Endothelial cell of umbilical vein (primary cell): ENCODE measurements at regions not wholly inside any gene's neighbourhood (a gene's known extent, or its start where the extent isn't known, plus 50 kb on each side); places are given as distances from the start of the nearest gene placed in this dataset.

Experiments used
- BruUV-seq: library from RNA; stranded (reverse); fragments of 400-500 nt; replicated peaks from 2 replicates; lab custom pipeline; 2021; lab: Mats Ljungman, UMichigan
- CTCF ChIA-PET: fragments of 300-600, 350-600 bp; sonication (Branson Sonifier 250); formaldehyde crosslinking; loops from one replicate; lab custom pipeline; 2021; ENCODE audit warnings: antibody characterized with exemption, inconsistent platforms; lab: Charles Lee
- POLR2A ChIA-PET: fragments of 300-600, 350-600 bp; sonication (Branson Sonifier 250); formaldehyde crosslinking; loops from one replicate; lab custom pipeline; 2021; ENCODE audit warnings: antibody characterized with exemption, inconsistent platforms; lab: Charles Lee
- DNase-seq: peaks from one replicate; pipeline ENCODE4 v3.0.0-alpha.2; 2011; ENCODE audit warnings: low read depth, low spot score
- FAIRE-seq: peaks from 2 replicates; lab custom pipeline; 2011; peaks lifted over from hg19 to GRCh38; lab: Jason Lieb, UNC
- H2AFZ ChIP-seq: 2 replicates; pipeline ENCODE4 v1.6.0; 2012; ENCODE audit warnings: low read depth, low read length, control low read depth, inconsistent platforms
- H3K27ac ChIP-seq: 2 replicates; pipeline ENCODE4 v1.5.1; 2011; ENCODE audit warnings: low read depth, mild to moderate bottlenecking, control low read depth, low read length, moderate library complexity; ENCODE audit not compliant: insufficient read depth
- H3K27me3 ChIP-seq, 2 experiments: 2 replicates each; pipeline versions ENCODE4 v1.6.0 to v1.6.1; 2011; ENCODE audit warnings: low read length in 2 of 2, mixed read lengths in 1 of 2; ENCODE audit not compliant: control insufficient read depth in 2 of 2, insufficient read depth in 2 of 2
- H3K36me3 ChIP-seq, 2 experiments: 2 replicates in 1 of 2; 3 replicates in 1 of 2; pipeline ENCODE4 v1.5.1; 2011; ENCODE audit warnings: low read length in 2 of 2, mild to moderate bottlenecking in 1 of 2, moderate library complexity in 1 of 2; ENCODE audit not compliant: control insufficient read depth in 2 of 2, insufficient read depth in 2 of 2; ENCODE audit errors: extremely low read depth in 1 of 2
- H3K4me1 ChIP-seq: 3 replicates; pipeline ENCODE4 v1.5.1; 2011; ENCODE audit warnings: mild to moderate bottlenecking, low read length; ENCODE audit not compliant: control insufficient read depth, insufficient read depth; ENCODE audit errors: extremely low read depth
- H3K4me2 ChIP-seq: 2 replicates; pipeline ENCODE4 v1.6.1; 2011; ENCODE audit warnings: low read length, control low read depth, mixed read lengths; ENCODE audit not compliant: insufficient read depth
- H3K4me3 ChIP-seq, 3 experiments: fragments of 200-600 bp in 1 of 3; sonication (generic), shearing (Covaris generic) in 1 of 3; replicated peaks in 1 of 3; 2 replicates each; pipeline ENCODE4 v1.5.1; 2011 to 2016; ENCODE audit warnings: control low read depth in 3 of 3, low read length in 3 of 3, mild to moderate bottlenecking in 2 of 3, inconsistent platforms in 1 of 3, low read depth in 1 of 3, moderate library complexity in 1 of 3; ENCODE audit not compliant: insufficient read depth in 1 of 3
- H3K79me2 ChIP-seq: 2 replicates; pipeline ENCODE4 v1.6.0; 2012; ENCODE audit warnings: low read length, inconsistent platforms; ENCODE audit not compliant: control insufficient read depth, insufficient read depth
- H3K9ac ChIP-seq: replicated peaks from 2 replicates; pipeline ENCODE3; 2011; ENCODE audit warnings: low read length, control low read depth; ENCODE audit not compliant: insufficient read depth; ENCODE audit errors: extremely low read depth
- H3K9me1 ChIP-seq: replicated peaks from 3 replicates; pipeline ENCODE4 v1.6.0; 2011; ENCODE audit warnings: mild to moderate bottlenecking, low read length; ENCODE audit not compliant: control insufficient read depth, insufficient read depth; ENCODE audit errors: extremely low read depth
- H3K9me3 ChIP-seq: replicated peaks from 2 replicates; pipeline ENCODE4 v1.5.1; 2012; ENCODE audit warnings: low read length, inconsistent platforms; ENCODE audit not compliant: control insufficient read depth, insufficient read depth
- H4K20me1 ChIP-seq: replicated peaks from 2 replicates; pipeline ENCODE3; 2011; ENCODE audit warnings: mild to moderate bottlenecking, low read length; ENCODE audit not compliant: control insufficient read depth, insufficient read depth; ENCODE audit errors: extremely low read depth
- CTCF ChIP-seq, 2 donors: IDR thresholded peaks; 1 replicate in 1 of 2; 2 replicates in 1 of 2; pipeline ENCODE4 v1.5.1; 2011; ENCODE audit warnings: low read length in 2 of 2, mild to moderate bottlenecking in 2 of 2, moderate library complexity in 2 of 2, control low read depth in 1 of 2, inconsistent platforms in 1 of 2, low read depth in 1 of 2; ENCODE audit not compliant: insufficient read depth in 1 of 2; ENCODE audit errors: extremely low read depth in 1 of 2
- EZH2 ChIP-seq: IDR thresholded peaks from 2 replicates; pipeline ENCODE4 v1.6.1; 2012; ENCODE audit warnings: borderline replicate concordance, low read depth, mild to moderate bottlenecking, moderate library complexity, low read length, inconsistent platforms; ENCODE audit not compliant: severe bottlenecking
- FOS ChIP-seq: IDR thresholded peaks from 2 replicates; pipeline ENCODE4 v1.6.1; 2011; ENCODE audit warnings: mild to moderate bottlenecking, low read length, moderate library complexity, borderline replicate concordance; ENCODE audit not compliant: insufficient read depth
- GATA2 ChIP-seq: IDR thresholded peaks from 2 replicates; pipeline ENCODE4 v1.7.0; 2011; ENCODE audit warnings: low read depth, mild to moderate bottlenecking, moderate library complexity, mixed read lengths, low read length; ENCODE audit not compliant: insufficient read length, insufficient read depth
- JUN ChIP-seq: IDR thresholded peaks from 2 replicates; pipeline ENCODE4 v1.6.1; 2011; ENCODE audit warnings: borderline replicate concordance, low read depth; ENCODE audit not compliant: insufficient read length, insufficient read depth
- MAX ChIP-seq: IDR thresholded peaks from 2 replicates; pipeline ENCODE4 v1.6.1; 2011; ENCODE audit not compliant: insufficient read depth, insufficient read length
- MYC ChIP-seq: IDR thresholded peaks from one replicate; pipeline ENCODE4 v1.6.1; 2011; ENCODE audit warnings: mild to moderate bottlenecking, low read depth, low read length
- POLR2A ChIP-seq: IDR thresholded peaks from 2 replicates; pipeline ENCODE4 v1.6.1; 2012; ENCODE audit warnings: low read depth, mild to moderate bottlenecking, control low read depth, low read length
- POLR2AphosphoS5 ChIP-seq: IDR thresholded peaks from 2 replicates; pipeline ENCODE4 v1.6.1; 2012; ENCODE audit warnings: low read depth, mild to moderate bottlenecking, control low read depth, low read length, moderate library complexity; ENCODE audit not compliant: insufficient read depth
- dilution Hi-C: fragments of 300-500 bp; cut with MboI; formaldehyde crosslinking; loops from one replicate; pipeline ENCODE4 v1.15.0; 2019; ENCODE audit warnings: low sequenced_read_pairs; ENCODE audit not compliant: extremely low pct_ligation_motif_present
- intact Hi-C: fragments of 100-400 bp; cut with micrococcal nuclease; formaldehyde crosslinking; loops from one replicate; pipeline ENCODE4 v1.10.0; 2022

- no peaks in the 10 kb centered on the region for H3K79me2 ChIP-seq
- no peak overlapping the region for H2AFZ ChIP-seq
- H3K4me3 ChIP-seq = no peak overlapping the region
- H3K9me3 ChIP-seq = no peaks in the 10 kb centered on the region
- dilution Hi-C loops = no loop called here
- no peaks in the 10 kb centered on the region for H3K27me3 ChIP-seq
- H3K9ac ChIP-seq = no peak overlapping the region
- ChIA-PET CTCF (no interaction called here), POLR2A (no interaction called here)
- H3K27ac ChIP-seq = no peak overlapping the region
- no peaks in the 10 kb centered on the region for H4K20me1 ChIP-seq
- BruUV-seq = no TSS peak
- no peak overlapping the region for H3K4me2 ChIP-seq
- H3K4me1 ChIP-seq = no peaks in the 10 kb centered on the region
- TF ChIP-seq POLR2A (no peak), CTCF (IDR thresholded peaks at IDR 0.05; ENCODE audit: extremely low read depth in 1 of 2, insufficient read depth in 1 of 2, low read depth in 1 of 2, low read length in 2 of 2) (peak; percentile 49 to 53), GATA2 (no peak), MYC (no peak)
- DNase-seq (peak; percentile 18), FAIRE-seq (peak; percentile 31)
- intact Hi-C loops = no loop called here
- no peaks in the 10 kb centered on the region for H3K36me3 ChIP-seq
- H3K9me1 ChIP-seq = no peaks in the 10 kb centered on the region
These were observed 610.4 kb downstream of the IPMK start for GRCh38 chr10:57657164-57657765.

GRCh38 chr10:57654856-57655255 lies 612.8 kb downstream of the IPMK start:
- no peak for TF ChIP-seq EZH2
- TF ChIP-seq GATA2 = no peak
- TF ChIP-seq JUN = no peak
- TF ChIP-seq CTCF (IDR thresholded peaks at IDR 0.05; ENCODE audit: extremely low read depth in 1 of 2, insufficient read depth in 1 of 2, low read depth in 1 of 2, low read length in 2 of 2) = no peak
- no peak for TF ChIP-seq POLR2AphosphoS5
- TF ChIP-seq MYC = no peak
- TF ChIP-seq MAX = no peak
- TF ChIP-seq POLR2A = no peak
- no peak for TF ChIP-seq FOS
- ChIA-PET CTCF (no interaction called here), POLR2A (no interaction called here)
- no peak overlapping the region for H3K27ac ChIP-seq
- FAIRE-seq (no peak), DNase-seq (no peak)
- H3K79me2 ChIP-seq = no peaks in the 10 kb centered on the region
- no peaks in the 10 kb centered on the region for H3K9me1 ChIP-seq
- H3K4me1 ChIP-seq = no peaks in the 10 kb centered on the region
- no peak overlapping the region for H3K4me3 ChIP-seq
- H2AFZ ChIP-seq = no peak overlapping the region
- no peak overlapping the region for H3K4me2 ChIP-seq
- no peaks in the 10 kb centered on the region for H3K36me3 ChIP-seq
- no peaks in the 10 kb centered on the region for H3K9me3 ChIP-seq
- dilution Hi-C loops = no loop called here
- H4K20me1 ChIP-seq = no peaks in the 10 kb centered on the region
- BruUV-seq = no TSS peak
- no peaks in the 10 kb centered on the region for H3K27me3 ChIP-seq
- H3K9ac ChIP-seq = no peak overlapping the region
- intact Hi-C loops = no loop called here
